PC-3 (cell line): ENCODE measurements at regions not wholly inside any gene's neighbourhood (a gene's known extent, or its start where the extent isn't known, plus 50 kb on each side); places are given as distances from the start of the nearest gene placed in this dataset.

Experiments used
- ATAC-seq: fragments of 200-7000 bp; cut with Tn5 transposase; 2 replicates; pipeline ENCODE4 v1.9.1; 2020; ENCODE audit warnings: mild to moderate bottlenecking, moderate library complexity
- BruUV-seq: library from RNA; stranded (reverse); fragments of 400-500 nt; replicated peaks from 2 replicates; lab custom pipeline; 2021; lab: Mats Ljungman, UMichigan
- CTCF ChIA-PET: fragments of 300-600 bp; sonication (Branson Sonifier 250); formaldehyde crosslinking; loops from one replicate; lab custom pipeline; 2022; ENCODE audit warnings: antibody characterized with exemption; lab: Charles Lee
- POLR2A ChIA-PET: fragments of 300-600 bp; sonication (Branson Sonifier 250); formaldehyde crosslinking; loops from one replicate; lab custom pipeline; 2022; ENCODE audit warnings: antibody characterized with exemption; ENCODE audit not compliant: unreplicated experiment; lab: Charles Lee
- DNase-seq: peaks from one replicate; pipeline ENCODE4 v3.0.0-alpha.2; 2015
- H2AFZ ChIP-seq: fragments of 300-600 bp; sonication (generic); 2 replicates; pipeline ENCODE4 v1.6.0; 2016; ENCODE audit warnings: antibody characterized with exemption, low read length
- H3F3A ChIP-seq: fragments of 300-600 bp; sonication (generic); one replicate; pipeline ENCODE4 v1.6.0; 2017; ENCODE audit warnings: antibody characterized with exemption, low read length, control low read depth, mild to moderate bottlenecking; ENCODE audit not compliant: unreplicated experiment
- H3K27ac ChIP-seq: fragments of 300-600 bp; sonication (generic); 2 replicates; pipeline ENCODE4 v1.5.1; 2016; ENCODE audit warnings: mild to moderate bottlenecking, low read length
- H3K27me3 ChIP-seq: fragments of 300-600 bp; sonication (generic); 2 replicates; pipeline ENCODE4 v1.6.1; 2016; ENCODE audit warnings: low read length, mixed read lengths
- H3K36me3 ChIP-seq: fragments of 300-600 bp; sonication (generic); 2 replicates; pipeline ENCODE4 v1.6.1; 2016; ENCODE audit warnings: low read depth, mixed run types, low read length, mixed read lengths
- H3K4me1 ChIP-seq: fragments of 300-600 bp; sonication (generic); 2 replicates; pipeline ENCODE4 v1.5.1; 2016; ENCODE audit warnings: low read length; ENCODE audit not compliant: insufficient read depth
- H3K4me2 ChIP-seq: fragments of 300-600 bp; sonication (generic); 2 replicates; pipeline ENCODE4 v1.6.0; 2016; ENCODE audit warnings: low read length
- H3K4me3 ChIP-seq: fragments of 300-600 bp; sonication (generic); 2 replicates; pipeline ENCODE4 v1.5.1; 2016; ENCODE audit warnings: mild to moderate bottlenecking, low read length, mixed read lengths
- H3K79me2 ChIP-seq: fragments of 300-600 bp; sonication (generic); 2 replicates; pipeline ENCODE4 v1.6.1; 2017; ENCODE audit warnings: low read length, mixed read lengths
- H3K9ac ChIP-seq: fragments of 300-600 bp; sonication (generic); 2 replicates; pipeline ENCODE4 v1.6.0; 2016; ENCODE audit warnings: mild to moderate bottlenecking, low read length
- H3K9me2 ChIP-seq: fragments of 300-600 bp; sonication (generic); replicated peaks from 2 replicates; pipeline ENCODE4 v1.6.1; 2016; ENCODE audit warnings: mixed run types, low read length, mixed read lengths
- H3K9me3 ChIP-seq: fragments of 300-600 bp; sonication (generic); 2 replicates; pipeline ENCODE4 v1.6.1; 2016; ENCODE audit warnings: low read length, mixed read lengths
- H4K20me1 ChIP-seq: fragments of 300-600 bp; sonication (generic); 2 replicates; pipeline ENCODE4 v1.6.1; 2016; ENCODE audit warnings: low read length, mixed read lengths
- EZH2 ChIP-seq: fragments of 300-600 bp; sonication (generic); IDR thresholded peaks from one replicate; pipeline ENCODE4 v1.6.1; 2017; ENCODE audit warnings: antibody characterized with exemption, mild to moderate bottlenecking, low read length; ENCODE audit not compliant: unreplicated experiment
- EZH2phosphoT487 ChIP-seq: fragments of 300-600 bp; sonication (generic); IDR thresholded peaks from 2 replicates; pipeline ENCODE4 v1.6.1; 2018; ENCODE audit warnings: mild to moderate bottlenecking, antibody characterized with exemption, low read length, borderline replicate concordance
- intact Hi-C: fragments of 100-400 bp; cut with micrococcal nuclease; formaldehyde crosslinking; loops from 2 replicates; pipeline ENCODE4 v1.9.0; 2023
- TF ChIP-seq, protein P1 (sequence below): fragments of 300-600 bp; sonication (generic); conservative IDR thresholded peaks from 2 replicates; pipeline ENCODE4 v1.5.1; 2017; ENCODE audit warnings: antibody characterized with exemption, low read depth, mild to moderate bottlenecking, low read length

GRCh38 chr2:107278672-107279071, 392.7 kb upstream of the ST6GAL2 start:
- BruUV-seq: no TSS peak
- no peaks in the 10 kb centered on the region for H3K9me3 ChIP-seq
- H3K9ac ChIP-seq: no peak overlapping the region
- no peak overlapping the region for H2AFZ ChIP-seq
- peaks cover 92% of the 10 kb centered on the region for H3K27me3 ChIP-seq
- ATAC-seq: no peak
- DNase-seq: no peak
- H4K20me1 ChIP-seq: no peaks in the 10 kb centered on the region
- ChIA-PET POLR2A (no interaction called here), CTCF (no interaction called here)
- H3K27ac ChIP-seq: no peak overlapping the region
- intact Hi-C loops: no loop called here
- no peaks in the 10 kb centered on the region for H3K79me2 ChIP-seq
- no peak overlapping the region for H3K4me3 ChIP-seq
- no peak overlapping the region for H3K4me2 ChIP-seq
- H3K9me2 ChIP-seq: no peaks in the 10 kb centered on the region
- no peaks in the 10 kb centered on the region for H3K4me1 ChIP-seq
- TF ChIP-seq EZH2phosphoT487 (no peak), EZH2 (no peak)
- TF ChIP-seq, protein P1, sequence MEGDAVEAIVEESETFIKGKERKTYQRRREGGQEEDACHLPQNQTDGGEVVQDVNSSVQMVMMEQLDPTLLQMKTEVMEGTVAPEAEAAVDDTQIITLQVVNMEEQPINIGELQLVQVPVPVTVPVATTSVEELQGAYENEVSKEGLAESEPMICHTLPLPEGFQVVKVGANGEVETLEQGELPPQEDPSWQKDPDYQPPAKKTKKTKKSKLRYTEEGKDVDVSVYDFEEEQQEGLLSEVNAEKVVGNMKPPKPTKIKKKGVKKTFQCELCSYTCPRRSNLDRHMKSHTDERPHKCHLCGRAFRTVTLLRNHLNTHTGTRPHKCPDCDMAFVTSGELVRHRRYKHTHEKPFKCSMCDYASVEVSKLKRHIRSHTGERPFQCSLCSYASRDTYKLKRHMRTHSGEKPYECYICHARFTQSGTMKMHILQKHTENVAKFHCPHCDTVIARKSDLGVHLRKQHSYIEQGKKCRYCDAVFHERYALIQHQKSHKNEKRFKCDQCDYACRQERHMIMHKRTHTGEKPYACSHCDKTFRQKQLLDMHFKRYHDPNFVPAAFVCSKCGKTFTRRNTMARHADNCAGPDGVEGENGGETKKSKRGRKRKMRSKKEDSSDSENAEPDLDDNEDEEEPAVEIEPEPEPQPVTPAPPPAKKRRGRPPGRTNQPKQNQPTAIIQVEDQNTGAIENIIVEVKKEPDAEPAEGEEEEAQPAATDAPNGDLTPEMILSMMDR: no peak
- no peaks in the 10 kb centered on the region for H3F3A ChIP-seq
- H3K36me3 ChIP-seq: no peaks in the 10 kb centered on the region

- no peak for TF ChIP-seq EZH2phosphoT487
- no peak for TF ChIP-seq EZH2
- TF ChIP-seq, protein P1: no peak
- Histone ChIP-seq H3K9me3 (no peaks in the 10 kb centered on the region), H3K4me3 (no peak overlapping the region), H3K9me2 (no peaks in the 10 kb centered on the region), H3K9ac (no peak overlapping the region), H3K36me3 (no peaks in the 10 kb centered on the region), H2AFZ (no peak overlapping the region), H3K4me2 (no peak overlapping the region), H3K27ac (no peak overlapping the region), H3K4me1 (no peaks in the 10 kb centered on the region), H3K79me2 (no peaks in the 10 kb centered on the region), H3F3A (no peaks in the 10 kb centered on the region), H3K27me3 (peaks cover 71% of the 10 kb centered on the region), H4K20me1 (no peaks in the 10 kb centered on the region)
- POLR2A ChIA-PET: no interaction called here
- DNase-seq (no peak), ATAC-seq (no peak)
- BruUV-seq: no TSS peak
- intact Hi-C loops: no loop called here
- CTCF ChIA-PET: no interaction called here
Measured at GRCh38 chr2:107281637-107282036, 395.7 kb upstream of the ST6GAL2 start.

GRCh38 chr2:107282135-107282534, 396.2 kb upstream of the ST6GAL2 start:
- H3K36me3 ChIP-seq: no peaks in the 10 kb centered on the region
- ATAC-seq (no peak), DNase-seq (no peak)
- no peaks in the 10 kb centered on the region for H3K9me3 ChIP-seq
- ChIA-PET POLR2A (no interaction called here), CTCF (no interaction called here)
- intact Hi-C loops: no loop called here
- H3K4me2 ChIP-seq: no peak overlapping the region
- peaks cover 71% of the 10 kb centered on the region for H3K27me3 ChIP-seq
- no peak for TF ChIP-seq EZH2
- TF ChIP-seq, protein P1: no peak
- no peak for TF ChIP-seq EZH2phosphoT487
- no peaks in the 10 kb centered on the region for H4K20me1 ChIP-seq
- H2AFZ ChIP-seq: no peak overlapping the region
- no peak overlapping the region for H3K4me3 ChIP-seq
- no peak overlapping the region for H3K27ac ChIP-seq
- H3K9me2 ChIP-seq: no peaks in the 10 kb centered on the region
- no peaks in the 10 kb centered on the region for H3K4me1 ChIP-seq
- no peaks in the 10 kb centered on the region for H3F3A ChIP-seq
- H3K9ac ChIP-seq: no peak overlapping the region
- no TSS peak for BruUV-seq
- H3K79me2 ChIP-seq: no peaks in the 10 kb centered on the region
